GM12878 (cell line): ENCODE measurements at regions not wholly inside any gene's neighbourhood (a gene's known extent, or its start where the extent isn't known, plus 50 kb on each side); places are given as distances from the start of the nearest gene placed in this dataset.

ENCODE experiments used
- ATF2 ChIP-seq: IDR thresholded peaks from 2 replicates; pipeline ENCODE4 v1.6.1; 2012; ENCODE audit warnings: low read length, inconsistent platforms
- CTCF ChIP-seq, 3 experiments: IDR thresholded peaks in 2 of 3; conservative IDR thresholded peaks in 1 of 3; 2 replicates each; pipeline ENCODE4 v1.5.1; 2011; ENCODE audit warnings: low read depth in 3 of 3, low read length in 3 of 3, mild to moderate bottlenecking in 3 of 3, control low read depth in 2 of 3, moderate library complexity in 2 of 3, inconsistent platforms in 1 of 3, mixed read lengths in 1 of 3; ENCODE audit not compliant: control insufficient read depth in 2 of 3, insufficient read depth in 1 of 3; ENCODE audit errors: extremely low read depth in 1 of 3
- EP300 ChIP-seq, 2 experiments: fragments of 150-350 bp in 1 of 2; IDR thresholded peaks; 2 replicates each; pipeline ENCODE4 v1.6.1; 2011 to 2012; ENCODE audit warnings: low read depth in 2 of 2, low read length in 2 of 2, borderline replicate concordance in 1 of 2, improper control_type of control experiment in 1 of 2, inconsistent platforms in 1 of 2; ENCODE audit not compliant: control insufficient read depth in 1 of 2
- MYC ChIP-seq: IDR thresholded peaks from 2 replicates; pipeline ENCODE4 v1.6.1; 2011; ENCODE audit warnings: mild to moderate bottlenecking, low read length, moderate library complexity, inconsistent platforms; ENCODE audit not compliant: insufficient read depth, insufficient replicate concordance, insufficient read length, severe bottlenecking
- POLR2A ChIP-seq: IDR thresholded peaks from 2 replicates; pipeline ENCODE4 v1.6.1; 2011; ENCODE audit warnings: low read depth, mild to moderate bottlenecking, low read length
- POLR2AphosphoS5 ChIP-seq: IDR thresholded peaks from 2 replicates; pipeline ENCODE4 v1.6.1; 2011; ENCODE audit warnings: mild to moderate bottlenecking, low read length, inconsistent platforms
- REST ChIP-seq: IDR thresholded peaks from 2 replicates; pipeline ENCODE4 v1.6.1; 2012; ENCODE audit warnings: mild to moderate bottlenecking, low read depth, low read length
- SIN3A ChIP-seq: IDR thresholded peaks from 2 replicates; pipeline ENCODE4 v1.6.1; 2012; ENCODE audit warnings: low read depth, low read length, improper control_type of control experiment
- TARDBP ChIP-seq: IDR thresholded peaks from 2 replicates; pipeline ENCODE4 v1.6.1; 2016; ENCODE audit warnings: borderline replicate concordance
- YY1 ChIP-seq: IDR thresholded peaks from 2 replicates; pipeline ENCODE4 v1.6.1; 2011; ENCODE audit warnings: low read depth, mild to moderate bottlenecking, low read length

GRCh38 chr7:153297141-153297540 lies 537.6 kb downstream of the ACTR3B start:
- no peak for TF ChIP-seq SIN3A
- no peak for TF ChIP-seq CTCF (IDR thresholded peaks at IDR 0.05 in 2 of 3, conservative IDR thresholded peaks at IDR 0.05 in 1 of 3; ENCODE audit: control insufficient read depth in 2 of 3, extremely low read depth in 1 of 3, insufficient read depth in 1 of 3, low read depth in 3 of 3, low read length in 3 of 3)
- TF ChIP-seq EP300 (IDR thresholded peaks at IDR 0.05; ENCODE audit: borderline replicate concordance in 1 of 2, control insufficient read depth in 1 of 2, low read depth in 2 of 2, low read length in 2 of 2), result no peak
- no peak for TF ChIP-seq POLR2AphosphoS5
- TF ChIP-seq YY1, result no peak
- no peak for TF ChIP-seq TARDBP
- TF ChIP-seq POLR2A, result no peak
- TF ChIP-seq ATF2, result no peak
- TF ChIP-seq MYC, result no peak
- no peak for TF ChIP-seq REST
